ENCODE measurements at regions not wholly inside any gene's neighbourhood (a gene's known extent, or its start where the extent isn't known, plus 50 kb on each side); places are given as distances from the start of the nearest gene placed in this dataset.

GRCh38 chr1:239601108-239601507, 214.7 kb downstream of the CHRM3 start:
- Histone ChIP-seq H3K79me2 (ENCODE audit: low read depth) (no peaks in the 10 kb centered on the region), H3K9me2 (ENCODE audit: insufficient read depth) (no peaks in the 10 kb centered on the region), H3K27me3 (ENCODE audit: insufficient read depth, low read depth) (no peaks in the 10 kb centered on the region), H3K36me3 (ENCODE audit: low read depth) (no peaks in the 10 kb centered on the region), H4K20me1 (ENCODE audit: insufficient read depth) (no peaks in the 10 kb centered on the region), H3K27ac (no peak overlapping the region), H3K4me3 (no peak overlapping the region), H3K4me1 (replicated peaks; ENCODE audit: insufficient read depth) (no peaks in the 10 kb centered on the region), H3F3A (ENCODE audit: insufficient read depth, low read depth) (no peaks in the 10 kb centered on the region), H3K9me3 (ENCODE audit: insufficient read depth, low read depth) (no peaks in the 10 kb centered on the region), H2AFZ (no peak overlapping the region), H3K4me2 (no peak overlapping the region)
- intact Hi-C loops (cut with micrococcal nuclease; ENCODE audit: unreplicated experiment) = no loop called here
- BruUV-seq (replicated peaks) = no TSS peak
- DNase-seq = no peak
- TF ChIP-seq EZH2 (IDR thresholded peaks at IDR 0.05; ENCODE audit: low read depth) = no peak
- TF ChIP-seq CTCF (conservative IDR thresholded peaks at IDR 0.05) = no peak
- ChIA-PET CTCF (no interaction called here), POLR2A (ENCODE audit: unreplicated experiment) (no interaction called here)

- Histone ChIP-seq H3K79me2 (ENCODE audit: low read depth) (no peaks in the 10 kb centered on the region), H3K36me3 (ENCODE audit: low read depth) (no peaks in the 10 kb centered on the region), H3F3A (ENCODE audit: insufficient read depth, low read depth) (no peaks in the 10 kb centered on the region), H3K4me1 (replicated peaks; ENCODE audit: insufficient read depth) (0 out of 2 replicates have a peak, but pooled peaks cover 6% of the 10 kb centered on the region), H3K4me2 (no peak overlapping the region), H2AFZ (no peak overlapping the region), H3K9me3 (ENCODE audit: insufficient read depth, low read depth) (no peaks in the 10 kb centered on the region), H3K27me3 (ENCODE audit: insufficient read depth, low read depth) (no peaks in the 10 kb centered on the region), H3K27ac (no peak overlapping the region), H3K4me3 (no peak overlapping the region), H4K20me1 (ENCODE audit: insufficient read depth) (no peaks in the 10 kb centered on the region), H3K9me2 (ENCODE audit: insufficient read depth) (no peaks in the 10 kb centered on the region)
- no TSS peak for BruUV-seq (replicated peaks)
- intact Hi-C loops (cut with micrococcal nuclease; ENCODE audit: unreplicated experiment) = no loop called here
- CTCF ChIA-PET = no interaction called here
- POLR2A ChIA-PET (ENCODE audit: unreplicated experiment) = no interaction called here
- DNase-seq = no peak
- no peak for TF ChIP-seq CTCF (conservative IDR thresholded peaks at IDR 0.05)
- no peak for TF ChIP-seq EZH2 (IDR thresholded peaks at IDR 0.05; ENCODE audit: low read depth)
Measured at GRCh38 chr1:239603530-239603929, 217.2 kb downstream of the CHRM3 start.

- H4K20me1 ChIP-seq (ENCODE audit: insufficient read depth) = no peaks in the 10 kb centered on the region
- BruUV-seq (replicated peaks) = no TSS peak
- H3K4me2 ChIP-seq = no peak overlapping the region
- no peaks in the 10 kb centered on the region for H3K79me2 ChIP-seq (ENCODE audit: low read depth)
- DNase-seq = peak in 1 of 2 experiments; percentile 51
- intact Hi-C loops (cut with micrococcal nuclease; ENCODE audit: unreplicated experiment) = no loop called here
- H2AFZ ChIP-seq = peak overlapping the region; percentile 48; the same call in 1 of the 2 replicates
- H3K4me1 ChIP-seq (replicated peaks; ENCODE audit: insufficient read depth) = 0 out of 2 replicates have a peak, but pooled peaks cover 6% of the 10 kb centered on the region
- H3K9me3 ChIP-seq (ENCODE audit: insufficient read depth, low read depth) = no peaks in the 10 kb centered on the region
- H3F3A ChIP-seq (ENCODE audit: insufficient read depth, low read depth) = no peaks in the 10 kb centered on the region
- ChIA-PET POLR2A (ENCODE audit: unreplicated experiment) (no interaction called here), CTCF (no interaction called here)
- H3K36me3 ChIP-seq (ENCODE audit: low read depth) = no peaks in the 10 kb centered on the region
- TF ChIP-seq EZH2 (IDR thresholded peaks at IDR 0.05; ENCODE audit: low read depth) (no peak), CTCF (conservative IDR thresholded peaks at IDR 0.05) (no peak)
- H3K27me3 ChIP-seq (ENCODE audit: insufficient read depth, low read depth) = no peaks in the 10 kb centered on the region
- no peaks in the 10 kb centered on the region for H3K9me2 ChIP-seq (ENCODE audit: insufficient read depth)
- H3K4me3 ChIP-seq = no peak overlapping the region
- no peak overlapping the region for H3K27ac ChIP-seq
Measured at GRCh38 chr1:239606850-239607400, 220.6 kb downstream of the CHRM3 start.

Measured in PC-9 (cell line).